Stomach (tissue), 8 donors: ENCODE measurements at regions not wholly inside any gene's neighbourhood (a gene's known extent, or its start where the extent isn't known, plus 50 kb on each side); places are given as distances from the start of the nearest gene placed in this dataset.

ENCODE experiments used
- DNase-seq, 2 donors: peaks; one replicate each; pipeline versions ENCODE4 v3.0.0 to v3.0.0-alpha.2; 2013 to 2019
- H3K27ac ChIP-seq, 5 donors: fragments of 200-600 bp in 4 of 5; sonication (generic) in 4 of 5; one replicate each; pipeline ENCODE4 v1.5.1; 2013 to 2019; ENCODE audit warnings: mild to moderate bottlenecking in 1 of 5, moderate library complexity in 1 of 5
- H3K27me3 ChIP-seq, 3 donors: fragments of 200-600 bp; sonication (generic); one replicate each; pipeline ENCODE4 v1.5.1; 2017 to 2019; ENCODE audit warnings: mixed run types in 1 of 3
- H3K36me3 ChIP-seq, 4 donors: fragments of 200-600 bp; sonication (generic); 1 replicate in 3 of 4; 2 replicates in 1 of 4; pipeline ENCODE4 v1.5.1; 2016 to 2019
- H3K4me1 ChIP-seq, 4 donors: fragments of 200-600 bp; sonication (generic); one replicate each; pipeline ENCODE4 v1.5.1; 2016 to 2019
- H3K4me3 ChIP-seq, 4 donors: fragments of 200-600 bp; sonication (generic) in 3 of 4; one replicate each; pipeline ENCODE4 v1.5.1; 2016 to 2019; ENCODE audit warnings: mild to moderate bottlenecking in 1 of 4
- H3K9me3 ChIP-seq, 4 donors: fragments of 200-600 bp; sonication (generic); one replicate each; pipeline ENCODE4 v1.5.1; 2016 to 2019
- EP300 ChIP-seq: sonication (generic); formaldehyde crosslinking; IDR thresholded peaks from one replicate; pipeline ENCODE4 v1.6.1; 2017; ENCODE audit warnings: antibody characterized with exemption
- POLR2A ChIP-seq, 4 donors: fragments of 450-650 bp; IDR thresholded peaks; one replicate each; pipeline ENCODE4 v1.6.1; 2016; ENCODE audit warnings: antibody characterized with exemption in 4 of 4, control low read depth in 2 of 4, mild to moderate bottlenecking in 1 of 4, moderate library complexity in 1 of 4
- POLR2AphosphoS5 ChIP-seq, 3 donors: sonication (generic); formaldehyde crosslinking; IDR thresholded peaks; one replicate each; pipeline ENCODE4 v1.6.1; 2016; ENCODE audit warnings: antibody characterized with exemption in 3 of 3
- WGBS, 5 donors: extraction: QIAGEN DNeasy Blood & Tissue Kit in 3 of 5; methylation state at CpG; one replicate each; pipeline versions ENCODE4 v1.1.5 to v1.1.7; 2013 to 2018; 5-methylcytosine and 5-hydroxymethylcytosine counted together
- intact Hi-C: fragments of 100-400 bp; cut with DNase I; formaldehyde crosslinking; loops from one replicate; pipeline ENCODE4 v1.15.1; 2023; ENCODE audit warnings: low total_unique reads
- TF ChIP-seq, protein P1 (sequence below), 7 experiments: fragments of 450-650 bp in 4 of 7; fragments of 200-600 bp in 3 of 7; sonication (generic) in 3 of 7; IDR thresholded peaks; one replicate each; pipeline ENCODE4 v1.5.1; 2016 to 2019; ENCODE audit warnings: antibody characterized with exemption in 7 of 7, control low read depth in 2 of 7, mild to moderate bottlenecking in 1 of 7
- donor health status: healthy with polysubstance abuse.
- donor health status: Bipolar disorder and iron deficiency.
- donor health status: healthy.

DNA sequence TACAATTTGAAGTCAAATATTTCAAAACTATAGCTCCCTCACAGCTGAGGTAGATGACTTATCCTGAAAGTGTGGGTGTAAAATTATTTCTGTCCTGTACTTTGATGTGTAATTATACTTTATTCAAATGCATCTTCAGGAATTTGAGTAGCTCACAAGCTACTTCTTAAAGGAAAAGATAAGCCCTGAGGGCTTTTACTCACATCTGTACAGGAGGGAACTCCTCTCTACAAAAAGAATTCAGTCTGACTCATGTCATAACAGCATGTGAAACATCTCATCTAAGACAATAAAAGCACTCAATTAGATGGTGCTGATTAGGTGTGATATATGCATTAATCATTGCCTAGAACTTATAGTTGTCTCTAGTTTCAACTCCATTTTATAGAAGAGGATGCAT is 452.0 kb downstream of the PRKD1 start:
- Histone ChIP-seq H3K27me3 (no peaks in the 10 kb centered on the region), H3K27ac (no peak overlapping the region), H3K36me3 (no peaks in the 10 kb centered on the region), H3K4me1 (no peaks in the 10 kb centered on the region), H3K4me3 (no peak overlapping the region), H3K9me3 (peaks cover 0 to 12% (median 0%) of the 10 kb centered on the region in 4 donors)
- DNase-seq = no peak
- no peak for TF ChIP-seq EP300
- TF ChIP-seq, protein P1, sequence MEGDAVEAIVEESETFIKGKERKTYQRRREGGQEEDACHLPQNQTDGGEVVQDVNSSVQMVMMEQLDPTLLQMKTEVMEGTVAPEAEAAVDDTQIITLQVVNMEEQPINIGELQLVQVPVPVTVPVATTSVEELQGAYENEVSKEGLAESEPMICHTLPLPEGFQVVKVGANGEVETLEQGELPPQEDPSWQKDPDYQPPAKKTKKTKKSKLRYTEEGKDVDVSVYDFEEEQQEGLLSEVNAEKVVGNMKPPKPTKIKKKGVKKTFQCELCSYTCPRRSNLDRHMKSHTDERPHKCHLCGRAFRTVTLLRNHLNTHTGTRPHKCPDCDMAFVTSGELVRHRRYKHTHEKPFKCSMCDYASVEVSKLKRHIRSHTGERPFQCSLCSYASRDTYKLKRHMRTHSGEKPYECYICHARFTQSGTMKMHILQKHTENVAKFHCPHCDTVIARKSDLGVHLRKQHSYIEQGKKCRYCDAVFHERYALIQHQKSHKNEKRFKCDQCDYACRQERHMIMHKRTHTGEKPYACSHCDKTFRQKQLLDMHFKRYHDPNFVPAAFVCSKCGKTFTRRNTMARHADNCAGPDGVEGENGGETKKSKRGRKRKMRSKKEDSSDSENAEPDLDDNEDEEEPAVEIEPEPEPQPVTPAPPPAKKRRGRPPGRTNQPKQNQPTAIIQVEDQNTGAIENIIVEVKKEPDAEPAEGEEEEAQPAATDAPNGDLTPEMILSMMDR (IDR thresholded peaks at IDR 0.05) = no peak
- no peak for TF ChIP-seq POLR2A (IDR thresholded peaks at IDR 0.05)
- TF ChIP-seq POLR2AphosphoS5 (IDR thresholded peaks at IDR 0.05) = no peak
- intact Hi-C loops = no loop called here

DNA sequence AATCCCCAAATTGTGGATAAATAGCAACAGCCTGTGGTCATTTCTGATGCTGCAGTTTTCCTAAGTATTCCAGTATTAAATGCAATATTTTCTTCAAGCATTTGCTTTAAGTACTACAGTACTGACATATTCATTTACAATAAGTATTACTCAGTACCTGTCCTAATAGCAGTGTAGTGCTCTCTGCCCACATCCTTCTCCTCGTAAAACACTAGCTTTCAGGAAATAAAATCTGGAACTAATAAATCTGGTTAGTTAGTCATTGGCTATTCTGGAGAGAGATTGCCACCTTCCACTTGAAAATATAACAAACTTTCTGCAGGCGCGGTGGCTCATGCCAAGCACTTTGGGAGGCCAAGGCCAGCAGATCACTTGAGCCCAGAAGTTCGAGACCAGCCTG is 441.5 kb downstream of the PRKD1 start:
- Histone ChIP-seq H3K4me1 (no peaks in the 10 kb centered on the region), H3K27me3 (no peaks in the 10 kb centered on the region), H3K27ac (no peak overlapping the region), H3K9me3 (peaks cover 0 to 6% (median 0%) of the 10 kb centered on the region in 4 donors), H3K4me3 (no peak overlapping the region), H3K36me3 (no peaks in the 10 kb centered on the region)
- intact Hi-C loops = no loop called here
- TF ChIP-seq POLR2A (IDR thresholded peaks at IDR 0.05) = no peak
- DNase-seq = no peak
- 84 to 92% (median 88%) methylated on average over 4 of the region's 4 CpGs for WGBS, 5 donors

DNA sequence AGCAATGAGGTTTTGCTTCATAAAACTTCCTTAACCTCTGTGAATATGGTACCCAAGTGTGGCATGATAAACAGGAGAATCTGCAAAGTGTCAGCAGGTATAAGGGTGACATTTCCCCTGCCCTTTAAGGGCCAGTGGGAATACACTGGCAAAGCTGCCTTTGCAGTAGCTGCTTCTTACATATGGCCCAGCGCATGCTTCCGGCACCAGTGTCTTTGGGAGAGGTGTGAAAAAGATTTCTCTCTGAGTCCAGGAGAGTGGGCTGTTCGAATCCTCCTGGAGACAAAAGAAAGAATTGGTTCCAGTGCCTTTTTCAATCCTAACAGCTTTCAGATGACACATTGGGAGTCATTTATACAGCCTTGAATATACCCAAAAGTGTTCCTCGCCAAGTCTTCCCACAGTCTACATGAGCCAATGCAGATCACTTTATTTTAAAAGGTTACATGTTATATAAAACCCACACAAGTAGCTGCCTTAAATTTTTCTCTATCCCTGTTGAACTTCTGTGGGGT is 437.7 kb downstream of the PRKD1 start:
- Histone ChIP-seq H3K27me3 (no peaks in the 10 kb centered on the region), H3K27ac (no peak overlapping the region), H3K36me3 (no peaks in the 10 kb centered on the region), H3K4me3 (no peak overlapping the region), H3K9me3 (no peaks in the 10 kb centered on the region), H3K4me1 (no peaks in the 10 kb centered on the region)
- DNase-seq = no peak
- TF ChIP-seq, protein P1 (IDR thresholded peaks at IDR 0.05) = no peak
- no peak for TF ChIP-seq POLR2A (IDR thresholded peaks at IDR 0.05)
- intact Hi-C loops = no loop called here
- WGBS, 5 donors = 72 to 82% (median 81%) methylated on average over 4 of the region's 4 CpGs

DNA sequence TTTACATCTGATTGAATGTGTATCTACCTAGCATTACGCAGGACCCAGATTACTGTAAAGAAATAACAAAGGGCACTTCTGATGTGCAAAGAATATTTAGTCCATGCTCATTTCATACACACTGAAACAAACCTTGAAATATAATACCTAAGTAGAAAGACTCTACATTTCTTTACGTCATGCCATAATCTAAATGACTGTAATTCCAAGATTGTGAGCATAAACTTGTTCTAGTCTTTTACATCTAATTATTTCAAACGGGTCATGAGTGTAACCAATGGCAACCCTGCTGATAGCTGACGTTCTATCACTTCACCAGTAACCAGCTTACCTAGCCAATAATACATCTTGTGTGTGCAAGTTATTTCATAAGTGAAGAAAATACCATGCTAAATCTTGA is 433.8 kb downstream of the PRKD1 start:
- H3K9me3 ChIP-seq = peaks cover 0 to 7% (median 6%) of the 10 kb centered on the region in 4 donors
- H3K4me3 ChIP-seq = no peak overlapping the region
- no peaks in the 10 kb centered on the region for H3K4me1 ChIP-seq
- TF ChIP-seq, protein P1 (IDR thresholded peaks at IDR 0.05) = no peak
- TF ChIP-seq POLR2A (IDR thresholded peaks at IDR 0.05) = no peak
- TF ChIP-seq EP300 = no peak
- no peak for TF ChIP-seq POLR2AphosphoS5 (IDR thresholded peaks at IDR 0.05)
- no peaks in the 10 kb centered on the region for H3K36me3 ChIP-seq
- H3K27me3 ChIP-seq = no peaks in the 10 kb centered on the region
- DNase-seq = no peak
- WGBS, 5 donors = 53 to 67% (median 53%) methylated on average over 4 of the region's 4 CpGs
- intact Hi-C loops = no loop called here
- H3K27ac ChIP-seq = no peak overlapping the region

DNA sequence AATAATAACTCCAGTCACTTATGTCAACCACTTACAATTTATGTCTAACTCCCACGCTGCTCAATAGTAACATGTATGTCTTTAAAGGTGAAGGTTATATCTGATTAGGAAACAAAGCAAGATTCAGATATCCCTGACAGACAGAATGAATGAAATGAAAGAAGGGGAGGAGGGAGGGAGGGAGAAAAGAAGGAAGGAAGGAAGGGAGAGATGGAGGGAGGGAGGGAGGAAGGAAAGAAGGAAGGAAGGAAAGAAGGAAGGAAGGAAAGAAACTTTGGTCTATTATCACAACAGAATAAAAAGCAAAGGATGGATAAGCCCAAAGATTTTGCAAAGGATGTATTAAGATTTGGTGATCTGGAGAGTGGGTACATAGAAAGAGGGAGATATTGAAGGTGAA is 433.3 kb downstream of the PRKD1 start:
- Histone ChIP-seq H3K9me3 (peaks cover 0 to 8% (median 6%) of the 10 kb centered on the region in 4 donors), H3K36me3 (no peaks in the 10 kb centered on the region), H3K4me1 (no peaks in the 10 kb centered on the region), H3K4me3 (no peak overlapping the region), H3K27ac (no peak overlapping the region), H3K27me3 (no peaks in the 10 kb centered on the region)
- TF ChIP-seq POLR2AphosphoS5 (IDR thresholded peaks at IDR 0.05) (no peak), EP300 (no peak), POLR2A (IDR thresholded peaks at IDR 0.05) (no peak)
- TF ChIP-seq, protein P1 (IDR thresholded peaks at IDR 0.05) = no peak
- WGBS, 5 donors = 27 to 56% (median 36%) methylated on average over 1 of the region's 1 CpG
- no peak for DNase-seq
- intact Hi-C loops = no loop called here
